ENCODE measurements at regions not wholly inside any gene's neighbourhood (a gene's known extent, or its start where the extent isn't known, plus 50 kb on each side); places are given as distances from the start of the nearest gene placed in this dataset.

- no peak for TF ChIP-seq POLR2AphosphoS5 (IDR thresholded peaks at IDR 0.05; ENCODE audit: low read depth)
- TF ChIP-seq GABPA (IDR thresholded peaks at IDR 0.05; ENCODE audit: low read depth) = no peak
- no peak for TF ChIP-seq SPI1 (IDR thresholded peaks at IDR 0.05; ENCODE audit: borderline replicate concordance, low read depth)
- no peak for TF ChIP-seq CTCF (IDR thresholded peaks at IDR 0.05; ENCODE audit: insufficient read depth, low read length)
- no peak for TF ChIP-seq REST (IDR thresholded peaks at IDR 0.05; ENCODE audit: insufficient replicate concordance, low read depth)
- no peak overlapping the region for H3K27ac ChIP-seq (replicated peaks)
- no peak for DNase-seq (ENCODE audit: low read depth in 1 of 2, low spot score in 1 of 2)
- no peak overlapping the region for H3K4me3 ChIP-seq (replicated peaks; ENCODE audit: insufficient read depth, low read length)
- no peaks in the 10 kb centered on the region for H3K27me3 ChIP-seq (ENCODE audit: insufficient read depth, poor library complexity, severe bottlenecking)
Observed at GRCh38 chr7:116342125-116342524, 131.8 kb downstream of the TES start.

- Histone ChIP-seq H3K27me3 (ENCODE audit: insufficient read depth, poor library complexity, severe bottlenecking) (no peaks in the 10 kb centered on the region), H3K4me3 (replicated peaks; ENCODE audit: insufficient read depth, low read length) (no peak overlapping the region), H3K27ac (replicated peaks) (no peak overlapping the region)
- no peak for DNase-seq (ENCODE audit: low read depth in 1 of 2, low spot score in 1 of 2)
- TF ChIP-seq REST (IDR thresholded peaks at IDR 0.05; ENCODE audit: insufficient replicate concordance, low read depth) = no peak
- TF ChIP-seq GABPA (IDR thresholded peaks at IDR 0.05; ENCODE audit: low read depth) = no peak
- no peak for TF ChIP-seq POLR2AphosphoS5 (IDR thresholded peaks at IDR 0.05; ENCODE audit: low read depth)
- TF ChIP-seq SPI1 (IDR thresholded peaks at IDR 0.05; ENCODE audit: borderline replicate concordance, low read depth) = no peak
- TF ChIP-seq CTCF (IDR thresholded peaks at IDR 0.05; ENCODE audit: insufficient read depth, low read length) = no peak
Observed at GRCh38 chr7:116347151-116347832, 137.0 kb downstream of the TES start.

GRCh38 chr7:116348346-116348745, 138.0 kb downstream of the TES start:
- H3K27ac ChIP-seq (replicated peaks) = no peak overlapping the region
- no peak for DNase-seq (ENCODE audit: low read depth in 1 of 2, low spot score in 1 of 2)
- no peaks in the 10 kb centered on the region for H3K27me3 ChIP-seq (ENCODE audit: insufficient read depth, poor library complexity, severe bottlenecking)
- TF ChIP-seq POLR2AphosphoS5 (IDR thresholded peaks at IDR 0.05; ENCODE audit: low read depth) = no peak
- TF ChIP-seq REST (IDR thresholded peaks at IDR 0.05; ENCODE audit: insufficient replicate concordance, low read depth) = no peak
- no peak for TF ChIP-seq SPI1 (IDR thresholded peaks at IDR 0.05; ENCODE audit: borderline replicate concordance, low read depth)
- TF ChIP-seq GABPA (IDR thresholded peaks at IDR 0.05; ENCODE audit: low read depth) = no peak
- no peak for TF ChIP-seq CTCF (IDR thresholded peaks at IDR 0.05; ENCODE audit: insufficient read depth, low read length)
- H3K4me3 ChIP-seq (replicated peaks; ENCODE audit: insufficient read depth, low read length) = no peak overlapping the region

Measured in HL-60 (cell line).